Suprapubic skin (tissue), 4 donors: ENCODE measurements at regions not wholly inside any gene's neighbourhood (a gene's known extent, or its start where the extent isn't known, plus 50 kb on each side); places are given as distances from the start of the nearest gene placed in this dataset.
"Not testable (repeated sequence)": the region's sequence is repeated elsewhere in the genome, so short reads cannot be mapped to it uniquely, and the experiment has no call there.

ENCODE experiments used
- DNase-seq, 2 donors: peaks; one replicate each; pipeline ENCODE4 v3.0.0-alpha.2; 2019; ENCODE audit warnings: low spot score in 2 of 2
- H3K27ac ChIP-seq: fragments of 200-600 bp; sonication (generic); one replicate; pipeline ENCODE4 v1.5.1; 2019
- H3K27me3 ChIP-seq: fragments of 200-600 bp; sonication (generic); one replicate; pipeline ENCODE4 v1.5.1; 2019
- H3K36me3 ChIP-seq: fragments of 200-600 bp; sonication (generic); one replicate; pipeline ENCODE4 v1.5.1; 2019
- H3K4me1 ChIP-seq: fragments of 200-600 bp; sonication (generic); one replicate; pipeline ENCODE4 v1.5.1; 2019
- H3K4me3 ChIP-seq: fragments of 200-600 bp; sonication (generic); one replicate; pipeline ENCODE4 v1.5.1; 2019; ENCODE audit warnings: mild to moderate bottlenecking
- H3K9me3 ChIP-seq: fragments of 200-600 bp; sonication (generic); one replicate; pipeline ENCODE4 v1.5.1; 2019
- CTCF ChIP-seq, 2 donors: fragments of 200-600 bp in 1 of 2; fragments of 450-650 bp in 1 of 2; sonication (generic) in 1 of 2; IDR thresholded peaks; one replicate each; pipeline ENCODE4 v1.5.1; 2016 to 2019; ENCODE audit warnings: antibody characterized with exemption in 2 of 2, mild to moderate bottlenecking in 1 of 2, moderate library complexity in 1 of 2
- EP300 ChIP-seq: sonication (generic); formaldehyde crosslinking; IDR thresholded peaks from one replicate; pipeline ENCODE4 v1.6.1; 2017; ENCODE audit warnings: antibody characterized with exemption
- POLR2A ChIP-seq, 2 donors: fragments of 450-650 bp; IDR thresholded peaks; one replicate each; pipeline ENCODE4 v1.6.1; 2017; ENCODE audit warnings: antibody characterized with exemption in 2 of 2, mild to moderate bottlenecking in 2 of 2, moderate library complexity in 2 of 2
- POLR2AphosphoS5 ChIP-seq, 3 donors: sonication (generic); formaldehyde crosslinking; IDR thresholded peaks; one replicate each; pipeline ENCODE4 v1.6.1; 2017; ENCODE audit warnings: antibody characterized with exemption in 3 of 3
- WGBS: methylation state at CpG from one replicate; pipeline ENCODE4 v1.1.5; 2018; 5-methylcytosine and 5-hydroxymethylcytosine counted together

- 97% methylated on average over 1 of the region's 1 CpG for WGBS
- TF ChIP-seq EP300 = no peak
- no peak for TF ChIP-seq POLR2AphosphoS5 (IDR thresholded peaks at IDR 0.05)
- no peak for TF ChIP-seq CTCF (IDR thresholded peaks at IDR 0.05)
- no peak for TF ChIP-seq POLR2A (IDR thresholded peaks at IDR 0.05)
Measured at GRCh38 chr13:90483906-90484305, 863.6 kb upstream of the MIR17HG start.

DNA sequence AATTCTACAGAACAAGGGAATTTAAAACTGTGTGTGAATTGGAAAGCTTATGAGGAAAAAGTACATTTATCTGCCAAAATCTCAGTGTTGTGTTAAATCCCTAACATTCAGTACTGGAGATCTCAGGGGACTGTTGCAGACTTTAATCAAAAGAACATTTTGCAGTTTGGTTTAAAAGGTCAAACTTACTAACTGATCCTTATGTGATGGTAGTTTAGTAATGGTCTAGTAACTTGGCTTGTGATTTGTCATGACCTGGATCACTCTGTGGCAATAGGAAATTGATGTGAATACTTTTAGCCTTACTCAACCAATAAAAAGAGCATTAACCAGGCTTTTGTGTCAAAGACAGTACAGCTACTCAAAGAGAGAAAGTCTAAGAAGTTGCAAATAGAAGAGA, 862.1 kb upstream of the MIR17HG start:
- H3K27ac ChIP-seq = no peak overlapping the region
- H3K27me3 ChIP-seq = no peaks in the 10 kb centered on the region
- no peaks in the 10 kb centered on the region for H3K36me3 ChIP-seq
- TF ChIP-seq CTCF (IDR thresholded peaks at IDR 0.05) (no peak), POLR2AphosphoS5 (IDR thresholded peaks at IDR 0.05) (no peak), EP300 (no peak), POLR2A (IDR thresholded peaks at IDR 0.05) (no peak)
- no peak for DNase-seq
- no peaks in the 10 kb centered on the region for H3K9me3 ChIP-seq
- no peak overlapping the region for H3K4me3 ChIP-seq
- H3K4me1 ChIP-seq = peaks cover 2% of the 10 kb centered on the region

More at GRCh38 chr13:90483906-90484305, 863.6 kb upstream of the MIR17HG start:
- no peak overlapping the region for H3K27ac ChIP-seq
- H3K9me3 ChIP-seq = no peaks in the 10 kb centered on the region
- no peak for DNase-seq
- H3K4me1 ChIP-seq = peaks cover 2% of the 10 kb centered on the region
- H3K27me3 ChIP-seq = no peaks in the 10 kb centered on the region
- H3K36me3 ChIP-seq = no peaks in the 10 kb centered on the region
- H3K4me3 ChIP-seq = no peak overlapping the region

DNA sequence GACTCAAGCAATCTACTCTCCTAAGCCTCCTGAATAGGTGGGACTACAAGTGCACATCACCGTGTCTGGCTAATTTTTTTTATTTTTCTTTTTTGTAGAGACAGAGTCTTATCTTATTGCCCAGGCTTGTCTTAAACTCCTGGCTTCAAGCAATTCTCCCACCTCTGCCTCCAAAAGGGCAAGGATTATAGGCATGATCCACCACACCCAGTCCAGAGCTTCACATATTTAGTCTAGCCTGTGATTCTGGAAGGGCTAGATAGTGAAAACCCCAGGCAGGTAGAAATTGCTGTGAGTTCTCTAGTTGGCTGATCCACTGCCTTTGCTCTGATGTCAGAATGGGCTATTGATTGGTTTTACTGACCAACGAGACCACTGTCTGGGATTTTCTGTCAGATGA, 854.6 kb upstream of the MIR17HG start:
- DNase-seq = no peak
- WGBS = 86% methylated on average over 2 of the region's 2 CpGs

DNA sequence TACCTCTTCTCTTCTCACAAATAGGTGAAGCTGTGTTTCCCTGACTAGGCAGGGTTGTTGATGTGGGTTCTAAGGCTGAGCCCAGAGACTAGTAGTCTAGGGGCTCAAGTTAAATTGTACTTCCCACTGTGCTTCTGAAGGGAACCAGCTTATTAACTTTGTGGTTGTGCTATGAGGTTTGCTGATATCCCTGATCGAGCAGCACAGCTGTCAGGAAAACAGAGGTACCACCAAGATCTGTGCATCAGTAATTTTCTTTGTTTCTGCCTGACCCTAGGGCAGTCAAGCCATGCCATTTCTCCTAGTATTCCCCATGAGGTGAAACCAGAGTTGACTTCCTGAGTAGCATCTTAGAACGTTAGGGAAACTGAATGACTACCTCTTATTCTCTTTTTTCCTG, 853.8 kb upstream of the MIR17HG start:
- H3K27ac ChIP-seq = no peak overlapping the region
- H3K4me1 ChIP-seq = no peaks in the 10 kb centered on the region
- no peaks in the 10 kb centered on the region for H3K36me3 ChIP-seq
- H3K9me3 ChIP-seq = no peaks in the 10 kb centered on the region
- DNase-seq = no peak
- H3K4me3 ChIP-seq = no peak overlapping the region
- H3K27me3 ChIP-seq = no peaks in the 10 kb centered on the region
- 64% methylated on average over 2 of the region's 2 CpGs for WGBS
- no peak for TF ChIP-seq POLR2AphosphoS5 (IDR thresholded peaks at IDR 0.05)
- TF ChIP-seq POLR2A (IDR thresholded peaks at IDR 0.05) = no peak
- no peak for TF ChIP-seq CTCF (IDR thresholded peaks at IDR 0.05)
- TF ChIP-seq EP300 = no peak

More for the DNA sequence above, 854.6 kb upstream of the MIR17HG start:
- TF ChIP-seq POLR2AphosphoS5 (IDR thresholded peaks at IDR 0.05) = no peak
- Histone ChIP-seq H3K9me3 (no peaks in the 10 kb centered on the region), H3K36me3 (no peaks in the 10 kb centered on the region), H3K27ac (no peak overlapping the region), H3K4me3 (no peak overlapping the region), H3K27me3 (no peaks in the 10 kb centered on the region), H3K4me1 (no peaks in the 10 kb centered on the region)

DNA sequence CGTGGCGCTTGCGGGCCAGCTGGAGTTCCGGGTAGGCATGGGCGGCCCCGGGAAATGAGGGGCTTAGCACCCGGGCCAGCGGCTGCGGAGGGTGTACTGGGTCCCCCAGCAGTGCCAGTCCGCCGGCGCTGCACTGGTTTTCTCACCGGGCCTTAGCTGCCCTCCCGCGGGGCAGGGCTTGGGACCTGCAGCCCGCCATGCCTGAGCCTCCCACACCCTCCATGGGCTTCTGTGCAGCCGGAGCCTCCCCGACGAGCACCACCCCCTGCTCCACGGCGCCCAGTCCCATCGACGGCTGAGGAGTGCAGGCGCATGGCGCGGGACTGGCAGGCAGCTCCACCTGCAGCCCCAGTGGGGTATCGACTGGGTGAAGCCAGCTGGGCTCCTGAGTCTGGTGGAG, 852.6 kb upstream of the MIR17HG start:
- no CpG with 5 or more reads among the region's 27 CpGs for WGBS
- not testable (repeated sequence) for DNase-seq, H3K4me1 ChIP-seq

GRCh38 chr13:90498096-90498495, 849.4 kb upstream of the MIR17HG start:
- TF ChIP-seq POLR2A (IDR thresholded peaks at IDR 0.05) (no peak), POLR2AphosphoS5 (IDR thresholded peaks at IDR 0.05) (no peak), EP300 (no peak), CTCF (IDR thresholded peaks at IDR 0.05) (no peak)
- Histone ChIP-seq H3K27me3 (no peaks in the 10 kb centered on the region), H3K27ac (no peak overlapping the region), H3K36me3 (no peaks in the 10 kb centered on the region), H3K9me3 (no peaks in the 10 kb centered on the region), H3K4me3 (no peak overlapping the region), H3K4me1 (no peaks in the 10 kb centered on the region)
- DNase-seq = no peak
- 80% methylated on average over 1 of the region's 1 CpG for WGBS

More for the DNA sequence above, 852.6 kb upstream of the MIR17HG start:
- not testable (repeated sequence) for H3K27ac ChIP-seq, H3K27me3 ChIP-seq, H3K9me3 ChIP-seq, H3K4me3 ChIP-seq, H3K36me3 ChIP-seq
